Kidney tubule cell (primary cell): ENCODE measurements at regions not wholly inside any gene's neighbourhood (a gene's known extent, or its start where the extent isn't known, plus 50 kb on each side); places are given as distances from the start of the nearest gene placed in this dataset.

Experiments
- DNase-seq: peaks from one replicate; pipeline ENCODE4 v3.0.0-alpha.2; 2018; ENCODE audit warnings: low spot score

- no peak for DNase-seq
Observed at GRCh38 chr16:51474414-51475091, 323.5 kb upstream of the SALL1 start.

GRCh38 chr16:51473091-51473490, 322.0 kb upstream of the SALL1 start:
- no peak for DNase-seq

DNA sequence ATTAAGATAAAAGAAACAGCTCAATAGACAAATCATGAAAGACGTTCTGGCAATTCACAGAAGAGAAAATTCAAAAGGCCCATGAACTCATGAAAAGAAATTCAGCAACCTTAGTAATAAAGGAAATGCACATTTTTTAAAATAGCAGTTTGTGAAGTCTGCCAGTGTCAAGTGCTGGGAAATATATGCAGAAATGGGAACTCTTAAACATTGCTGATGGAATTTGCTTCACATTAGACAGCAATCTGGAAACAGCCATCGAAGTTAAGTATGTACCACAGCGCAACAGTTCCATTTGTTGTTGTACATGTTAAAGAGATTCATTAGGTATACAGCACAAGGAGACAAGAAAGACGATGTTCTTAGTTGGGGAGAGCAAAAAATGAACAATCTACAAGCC, 319.4 kb upstream of the SALL1 start:
- no peak for DNase-seq

DNA sequence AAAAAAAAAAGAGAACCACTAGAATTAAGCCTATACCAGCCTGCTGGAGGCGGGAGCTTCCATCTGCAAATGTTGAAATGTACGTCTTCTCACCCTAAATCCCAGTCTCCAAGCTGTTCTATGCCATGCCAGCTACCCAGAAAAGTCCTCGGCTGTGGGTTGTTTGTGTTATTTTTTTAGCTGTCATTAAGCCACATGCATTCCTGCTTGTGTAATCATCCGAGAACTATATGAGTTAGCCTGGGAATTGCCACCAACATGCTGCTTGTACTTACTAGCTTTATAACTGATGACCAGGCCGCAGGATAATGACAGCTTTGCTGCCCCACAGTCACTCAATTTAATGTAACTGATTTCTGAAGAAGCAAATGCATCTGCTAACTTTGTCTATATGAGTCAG, 313.9 kb upstream of the SALL1 start:
- peak; percentile 70 for DNase-seq

GRCh38 chr16:51461255-51461654, 310.2 kb upstream of the SALL1 start:
- DNase-seq: no peak

DNA sequence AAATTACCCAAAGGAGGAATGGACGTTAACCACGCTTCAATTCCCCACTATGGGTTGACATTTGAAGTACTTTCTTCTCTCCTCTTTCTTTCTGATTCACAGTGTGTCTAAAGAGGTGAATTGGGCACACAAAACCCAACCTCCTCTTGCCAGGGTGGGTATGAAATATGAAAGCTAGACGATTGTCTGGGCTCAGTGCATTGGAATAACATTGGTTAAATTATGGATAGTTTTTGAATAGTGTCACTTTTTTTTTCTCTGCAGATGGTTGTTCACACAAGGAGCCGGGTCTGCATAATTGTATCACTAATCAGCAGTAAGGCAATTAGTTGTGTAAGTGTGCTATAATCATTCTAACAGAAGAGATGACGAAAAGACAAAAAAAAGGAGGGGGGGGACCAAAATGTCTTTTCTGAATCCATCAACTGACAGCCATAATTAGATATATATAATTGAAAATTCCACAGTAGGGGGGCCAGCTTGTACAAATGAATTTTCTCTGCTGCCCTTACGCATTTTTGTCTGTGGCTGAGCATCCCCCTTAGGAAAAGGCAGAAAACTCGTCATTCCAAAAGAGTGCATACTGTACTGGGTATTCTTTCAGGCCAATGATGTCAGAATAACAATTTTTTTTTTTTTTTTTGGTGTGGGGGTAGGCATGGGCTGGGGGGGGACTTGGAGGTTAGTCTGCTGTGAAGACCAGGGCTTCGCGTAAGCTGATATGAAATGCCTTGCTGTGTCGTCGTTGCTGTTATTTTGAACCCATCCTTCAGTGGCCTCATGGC, 307.5 kb upstream of the SALL1 start:
- DNase-seq: no peak

DNA sequence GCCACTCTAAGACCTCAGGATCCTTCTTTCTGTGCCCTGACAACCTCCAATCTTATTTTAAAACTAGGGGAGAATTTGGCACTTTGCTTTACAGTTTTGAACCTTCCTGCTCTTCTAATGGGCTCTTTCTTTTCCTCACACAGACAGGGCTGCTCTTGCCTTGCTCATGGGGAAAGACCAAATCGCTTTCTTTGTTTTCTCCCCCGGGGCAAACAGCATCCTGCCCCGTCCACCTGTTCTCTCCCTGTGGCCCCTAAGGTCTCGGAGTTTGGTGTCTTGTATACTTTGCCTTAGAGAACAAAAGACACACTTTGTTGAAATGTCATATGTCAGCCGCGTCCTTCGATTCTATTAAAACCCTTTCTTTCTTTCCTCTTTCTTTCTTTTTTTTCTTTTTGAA, 306.7 kb upstream of the SALL1 start:
- DNase-seq: no peak

DNA sequence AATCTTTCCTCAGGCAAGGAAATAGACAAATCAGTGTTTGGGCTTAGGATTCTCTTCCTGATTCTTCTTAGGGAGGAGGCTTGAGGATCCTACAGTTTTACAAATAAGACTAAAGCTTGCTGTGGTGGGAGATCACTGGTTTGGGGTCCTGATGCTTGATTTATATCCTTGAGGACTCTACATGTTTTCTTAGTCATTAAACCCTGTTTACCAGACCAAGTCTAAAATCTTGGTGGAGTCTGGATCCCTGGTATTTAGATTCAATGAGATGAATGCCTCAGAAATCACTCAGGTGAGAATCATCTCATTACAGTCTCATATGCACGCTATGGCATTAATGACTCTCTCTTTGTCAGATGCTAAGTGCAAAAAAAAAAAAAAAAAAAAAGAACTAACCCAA, 304.3 kb upstream of the SALL1 start:
- DNase-seq: no peak

GRCh38 chr16:51453251-51453650, 302.2 kb upstream of the SALL1 start:
- no peak for DNase-seq

DNA sequence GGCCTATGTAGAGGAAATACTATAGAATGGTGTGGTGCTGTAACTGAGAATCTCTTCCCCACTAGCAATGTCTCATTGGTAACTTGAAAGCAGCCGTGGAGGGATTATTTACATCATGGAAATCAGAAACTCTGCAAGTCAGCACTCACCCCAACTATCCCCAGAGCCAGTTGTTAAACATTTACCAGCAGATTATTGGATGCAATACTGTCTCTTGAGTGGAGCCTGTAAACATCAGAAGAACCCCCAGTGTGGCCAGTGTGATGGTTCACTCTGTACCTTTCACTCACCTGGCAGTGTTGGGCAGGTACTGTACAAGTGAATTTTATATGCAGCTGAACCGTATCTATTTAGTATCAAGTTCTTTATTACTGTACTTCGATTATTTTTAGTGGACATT, 299.8 kb upstream of the SALL1 start:
- DNase-seq: peak; percentile 28

- no peak for DNase-seq
Observed at GRCh38 chr16:51450376-51450775, 299.3 kb upstream of the SALL1 start.

DNA sequence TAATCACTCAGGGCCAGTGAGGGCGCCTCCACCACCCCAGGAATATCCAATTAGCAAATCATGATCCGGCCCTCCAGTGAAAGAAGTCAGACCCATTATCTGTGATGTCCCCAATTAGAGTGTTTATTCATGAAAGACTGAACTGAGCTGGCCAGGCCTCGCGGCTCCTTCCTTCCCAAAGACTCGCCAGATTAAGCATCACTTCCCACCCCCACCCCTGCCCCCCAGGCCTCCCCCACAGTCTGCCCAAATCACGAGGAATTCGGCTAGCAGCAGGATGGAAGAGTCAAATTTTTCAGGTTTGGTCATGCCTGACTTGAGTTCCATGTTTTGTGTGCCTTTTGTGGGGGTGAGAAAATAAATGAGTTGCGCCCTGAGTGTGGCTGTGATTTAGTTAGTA, 298.4 kb upstream of the SALL1 start:
- DNase-seq: peak; percentile 62

DNA sequence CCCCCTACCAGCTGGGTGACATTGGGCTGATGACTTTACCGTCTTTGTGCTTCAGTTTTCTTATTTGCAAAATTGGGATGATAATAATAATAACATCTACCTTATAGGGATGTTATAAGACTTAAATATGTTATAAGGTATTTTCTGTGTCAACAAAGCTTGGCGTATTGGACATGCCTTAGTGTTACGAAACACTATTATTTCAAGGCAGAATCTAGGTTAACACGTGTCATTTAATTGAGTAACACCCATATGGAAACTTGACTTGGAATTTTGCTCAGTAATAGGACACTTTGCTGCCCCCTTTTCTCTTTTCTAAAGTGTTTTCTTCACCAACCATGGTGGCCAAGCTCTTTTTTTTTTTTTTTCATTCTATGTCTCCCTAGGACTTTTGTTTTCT, 294.2 kb upstream of the SALL1 start:
- no peak for DNase-seq

DNA sequence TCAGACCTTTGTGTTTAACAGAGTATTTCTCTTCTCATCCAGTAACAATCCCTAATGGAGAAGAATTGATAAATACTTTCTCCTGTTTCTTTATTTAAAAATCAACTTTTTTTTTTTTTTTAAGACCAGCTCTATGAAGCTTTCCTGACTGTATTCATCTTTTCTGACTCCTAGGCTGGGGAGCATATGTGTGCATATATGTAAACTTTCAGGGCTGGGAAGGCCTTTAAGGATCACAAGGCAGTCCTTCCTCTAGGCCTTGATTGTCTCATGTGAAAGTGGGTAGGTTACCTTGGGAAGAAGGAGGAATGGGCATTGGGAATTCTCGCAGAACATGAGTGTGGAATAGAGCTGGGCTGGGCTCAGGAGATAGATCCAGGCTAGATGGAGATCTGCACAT, 292.9 kb upstream of the SALL1 start:
- DNase-seq: no peak

DNA sequence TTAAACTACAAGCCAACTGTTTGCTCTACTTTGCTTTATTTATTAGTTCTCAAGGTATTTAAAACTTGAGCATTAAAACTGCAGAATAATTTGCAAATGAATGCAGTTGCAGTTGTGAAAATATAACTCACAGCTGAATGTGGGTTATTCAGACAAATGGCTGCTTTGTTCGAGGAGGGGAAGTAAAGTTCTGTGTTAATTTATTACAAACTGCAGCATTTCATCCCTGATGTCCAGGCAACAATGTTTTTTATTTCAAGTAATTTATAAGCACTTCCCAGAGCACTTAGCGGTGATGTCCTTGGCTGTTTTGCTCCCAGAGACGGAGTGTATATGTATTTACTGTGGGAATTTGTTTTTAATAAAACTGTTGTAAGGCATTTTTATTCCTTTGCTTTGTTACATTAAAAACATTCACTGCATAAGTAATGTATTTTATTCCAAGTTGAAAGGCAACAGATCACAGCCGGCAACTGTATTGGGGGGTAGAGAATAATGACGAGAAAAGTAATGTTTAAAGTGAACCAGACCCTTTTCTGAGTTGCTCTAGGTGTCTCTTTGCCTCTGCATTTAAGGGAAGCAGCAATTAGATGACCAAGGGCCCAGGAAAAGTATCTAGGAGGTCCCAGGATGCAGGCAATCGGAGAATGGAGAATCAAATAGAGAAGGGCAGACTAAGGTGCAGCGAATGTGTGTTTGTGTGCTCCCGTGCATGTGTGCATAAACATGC, 291.2 kb upstream of the SALL1 start:
- no peak for DNase-seq

GRCh38 chr16:51440131-51440889, 289.2 kb upstream of the SALL1 start:
- DNase-seq: no peak

GRCh38 chr16:51439271-51439670, 288.2 kb upstream of the SALL1 start:
- DNase-seq: no peak

GRCh38 chr16:51436742-51437141, 285.7 kb upstream of the SALL1 start:
- DNase-seq: peak; percentile 19

DNA sequence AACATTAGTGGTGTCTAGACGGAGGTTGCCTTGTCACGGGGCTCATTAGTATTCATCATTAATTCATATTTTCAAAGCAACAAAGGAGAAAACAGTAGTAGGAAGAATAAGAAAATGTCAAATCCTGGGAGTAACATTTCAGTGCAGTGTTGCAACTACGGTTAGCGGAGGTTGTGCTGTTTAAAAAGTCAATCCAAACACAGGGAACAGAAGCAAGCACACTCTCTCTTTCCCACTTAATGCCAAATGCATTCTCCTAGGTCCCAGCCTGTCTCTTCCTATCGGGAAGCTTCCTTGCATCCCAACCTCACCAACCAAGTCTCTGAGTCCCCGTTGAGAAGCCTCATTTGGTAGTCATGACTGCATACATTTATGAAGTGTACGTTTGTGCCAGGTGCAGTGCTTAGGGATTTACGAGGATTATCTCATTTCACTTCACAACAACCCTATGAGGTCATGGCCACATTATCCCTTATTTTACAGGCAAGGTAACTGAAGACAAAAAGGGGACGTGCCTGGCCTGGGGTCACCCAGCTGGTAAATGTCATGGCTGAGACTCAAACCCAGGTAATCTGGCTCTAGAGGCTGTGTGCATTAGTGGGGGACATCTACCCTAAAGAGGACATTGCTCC, 283.6 kb upstream of the SALL1 start:
- DNase-seq: no peak

DNA sequence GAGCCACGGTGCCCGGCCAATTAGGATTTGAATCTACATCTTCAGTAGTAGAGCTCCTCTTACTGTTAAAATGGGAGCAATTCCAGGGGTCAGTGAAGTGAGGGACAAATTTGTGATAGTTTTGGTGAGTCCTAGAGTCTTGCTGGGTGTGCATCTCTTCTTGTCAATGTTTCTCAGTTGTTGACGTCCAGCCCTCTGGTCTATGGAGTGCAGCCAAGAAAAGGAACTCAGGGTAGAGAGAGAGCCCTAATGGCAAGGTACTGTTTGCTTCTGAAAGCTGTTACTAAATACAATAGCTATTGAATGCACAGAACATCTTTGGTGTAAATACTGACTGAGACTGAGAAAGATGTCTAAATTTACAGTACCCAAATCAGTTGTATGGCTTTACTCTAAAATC, 282.5 kb upstream of the SALL1 start:
- DNase-seq: no peak

GRCh38 chr16:51431517-51432241, 280.6 kb upstream of the SALL1 start:
- DNase-seq: peak; percentile 99
